KG1 (cell line): ENCODE measurements at regions not wholly inside any gene's neighbourhood (a gene's known extent, or its start where the extent isn't known, plus 50 kb on each side); places are given as distances from the start of the nearest gene placed in this dataset.

Experiments
- DNase-seq: peaks from one replicate; lab custom pipeline; 2025; lab: John Stamatoyannopoulos, UW

GRCh38 chr1:188343914-188344313 lies 1515.2 kb downstream of the PLA2G4A start:
- DNase-seq, result no peak

DNA sequence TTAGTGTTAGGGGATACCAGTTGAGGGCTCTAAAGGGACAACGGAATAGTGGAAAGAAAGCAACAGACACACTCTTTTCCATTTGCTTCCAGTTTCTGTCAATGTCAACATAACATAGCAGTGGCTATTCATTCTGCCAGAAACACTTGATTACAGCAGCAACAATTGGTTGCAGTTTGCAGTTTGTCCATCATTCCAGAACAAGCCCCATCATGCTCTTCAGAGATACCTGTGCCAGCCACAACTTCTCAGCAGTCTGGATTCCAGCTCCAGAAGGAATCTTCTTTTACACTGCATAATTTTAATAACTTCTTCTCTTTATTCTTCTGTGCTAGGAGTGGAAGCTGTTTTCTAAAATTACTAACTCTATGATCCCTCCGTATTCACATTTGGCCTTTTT lies 1521.4 kb downstream of the PLA2G4A start:
- no peak for DNase-seq

DNA sequence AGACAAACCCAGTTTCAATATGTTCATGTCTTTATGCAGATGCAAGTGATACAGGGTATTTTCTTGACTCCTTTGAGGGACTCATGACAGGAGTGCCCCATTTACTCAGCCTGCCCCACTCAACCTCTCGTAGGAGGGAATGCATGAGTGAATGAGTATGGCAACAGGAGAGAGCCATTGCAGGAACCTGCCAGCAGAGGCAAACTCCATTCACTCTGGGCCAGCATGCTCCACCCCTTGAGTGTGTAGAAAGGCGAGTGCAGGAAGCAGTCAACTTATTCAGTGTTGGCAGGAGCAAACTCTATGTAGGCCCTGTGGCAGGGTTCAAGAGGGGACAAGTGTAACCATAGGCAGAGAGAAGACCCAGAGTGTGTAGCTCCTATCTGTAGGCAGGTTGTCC lies 1526.3 kb downstream of the PLA2G4A start:
- no peak for DNase-seq

DNA sequence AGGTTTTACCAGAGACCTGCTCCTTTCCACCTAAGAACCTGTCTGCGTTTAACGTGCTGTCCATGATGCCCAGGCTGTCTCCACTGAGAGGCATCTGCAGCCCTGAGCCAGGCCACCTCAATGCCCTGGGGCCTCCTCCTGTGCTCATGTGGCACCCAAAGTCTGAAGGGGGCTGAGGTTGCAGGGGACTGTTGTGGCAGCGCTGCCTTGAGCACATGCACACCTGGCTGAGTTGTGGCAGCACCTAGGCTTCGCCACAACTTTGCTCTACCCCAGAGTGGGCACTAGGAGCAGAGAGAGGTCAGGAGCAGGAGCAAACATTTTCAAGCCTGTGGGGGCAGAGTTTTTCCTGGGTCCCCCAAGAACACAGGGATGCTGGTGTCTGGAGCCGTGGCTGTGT lies 1527.1 kb downstream of the PLA2G4A start:
- DNase-seq, result no peak

DNA sequence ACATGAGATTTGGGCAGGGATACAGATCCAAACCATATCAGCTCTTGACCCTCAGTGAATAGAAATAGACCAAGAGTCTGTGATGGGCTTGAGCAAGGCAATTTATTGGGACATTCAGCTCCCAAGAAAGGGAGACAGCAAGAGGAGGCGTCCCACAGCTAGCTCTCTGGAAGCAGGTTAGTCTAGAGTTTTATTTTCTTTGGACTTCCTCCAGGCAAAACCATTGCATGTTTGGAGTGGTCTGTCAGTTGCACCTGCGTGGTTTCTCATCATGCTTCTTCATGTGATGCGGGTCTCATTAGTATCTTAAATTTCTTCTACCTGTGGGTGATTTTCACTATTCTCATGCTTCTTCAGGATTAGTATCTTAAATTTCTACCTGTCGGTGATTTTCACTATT lies 1530.6 kb downstream of the PLA2G4A start:
- DNase-seq, result no peak

GRCh38 chr1:188363943-188364342 lies 1535.2 kb downstream of the PLA2G4A start:
- DNase-seq, result no peak

DNA sequence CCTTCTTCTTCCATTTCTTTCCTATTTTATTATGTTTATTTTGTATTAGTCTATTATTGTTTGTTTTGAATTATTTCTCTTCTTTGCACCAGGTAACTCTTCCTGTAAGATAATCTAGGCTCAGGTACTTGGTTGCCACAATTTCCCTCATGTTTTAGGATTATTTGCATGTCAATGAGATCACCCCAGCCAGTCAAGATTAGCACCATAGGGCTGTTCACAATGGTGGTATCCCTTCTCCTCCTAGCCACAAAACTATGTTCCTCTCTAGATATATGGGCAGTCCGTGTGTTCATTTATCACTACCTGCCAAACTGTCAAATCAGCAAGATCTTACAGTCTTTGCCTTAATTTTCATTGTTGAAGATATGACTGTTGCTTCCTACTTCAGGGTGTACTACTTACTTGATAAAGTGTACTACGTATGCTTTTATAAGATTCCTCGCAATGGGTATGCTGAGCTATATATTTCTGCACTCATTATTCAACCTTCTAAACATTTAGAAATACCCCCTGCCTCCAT lies 1536.2 kb downstream of the PLA2G4A start:
- no peak for DNase-seq

GRCh38 chr1:188365874-188366273 lies 1537.1 kb downstream of the PLA2G4A start:
- DNase-seq, result no peak

- DNase-seq, result no peak
Observed at GRCh38 chr1:188367661-188368060, 1538.9 kb downstream of the PLA2G4A start.

GRCh38 chr1:188371295-188371806 lies 1542.6 kb downstream of the PLA2G4A start:
- DNase-seq, result no peak

- no peak for DNase-seq
Observed at GRCh38 chr1:188372821-188373220, 1544.1 kb downstream of the PLA2G4A start.

DNA sequence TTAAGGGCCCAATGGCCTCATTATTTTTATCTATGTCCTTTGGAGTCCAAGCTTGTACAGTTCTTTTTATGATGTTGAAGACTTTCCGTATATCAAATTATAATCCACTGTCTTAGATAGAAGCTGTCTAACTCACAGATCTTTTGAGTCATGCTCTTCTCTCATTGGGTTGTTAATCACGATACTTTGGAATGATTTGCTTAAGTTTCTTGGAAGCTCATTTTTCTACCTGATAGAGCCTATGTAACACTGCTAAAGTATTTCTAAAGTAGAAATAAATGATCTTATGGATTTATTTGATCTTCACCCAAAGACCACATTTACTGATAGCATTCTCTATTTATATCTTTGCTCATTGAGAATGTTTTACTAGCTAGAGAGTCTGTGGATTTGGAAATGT lies 1554.1 kb downstream of the PLA2G4A start:
- DNase-seq, result no peak

DNA sequence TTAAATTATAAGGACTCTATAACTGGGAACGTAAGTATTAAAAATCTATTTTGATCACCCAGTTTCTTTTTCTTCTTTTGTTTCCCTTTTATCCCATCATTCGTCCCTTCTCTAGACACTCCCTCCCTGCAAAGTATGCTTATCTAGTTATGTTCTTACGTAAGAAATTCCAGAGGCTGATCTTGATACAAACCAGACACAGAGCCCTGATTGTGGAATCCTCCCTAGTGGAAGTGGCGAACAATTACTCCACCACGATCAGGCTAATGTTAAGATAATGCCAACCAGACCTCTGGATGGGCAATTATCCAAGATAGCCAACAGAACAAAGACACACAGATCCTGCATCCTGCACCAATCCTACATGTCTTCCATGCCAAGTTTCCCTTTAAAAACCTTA lies 1557.4 kb downstream of the PLA2G4A start:
- no peak for DNase-seq

DNA sequence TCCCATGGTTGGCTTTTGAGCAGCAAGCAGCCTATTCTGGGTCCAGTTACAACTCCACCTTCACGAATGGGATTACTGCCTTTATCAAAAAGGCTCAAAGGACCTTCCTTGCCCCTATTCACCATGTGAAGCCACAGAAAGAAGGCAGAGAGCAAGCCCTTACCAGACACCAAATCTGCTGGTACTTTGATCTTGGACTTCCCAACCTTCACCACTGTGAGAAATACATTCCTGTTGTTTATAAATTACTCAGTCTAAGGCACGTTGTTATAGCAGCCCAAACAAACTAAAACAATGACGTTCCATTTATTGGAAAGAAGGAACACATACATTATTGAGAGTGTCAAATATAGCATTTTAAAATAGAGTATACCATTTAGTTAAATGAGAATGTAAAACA lies 1557.9 kb downstream of the PLA2G4A start:
- no peak for DNase-seq

GRCh38 chr1:188394677-188395076 lies 1565.9 kb downstream of the PLA2G4A start:
- DNase-seq, result no peak

DNA sequence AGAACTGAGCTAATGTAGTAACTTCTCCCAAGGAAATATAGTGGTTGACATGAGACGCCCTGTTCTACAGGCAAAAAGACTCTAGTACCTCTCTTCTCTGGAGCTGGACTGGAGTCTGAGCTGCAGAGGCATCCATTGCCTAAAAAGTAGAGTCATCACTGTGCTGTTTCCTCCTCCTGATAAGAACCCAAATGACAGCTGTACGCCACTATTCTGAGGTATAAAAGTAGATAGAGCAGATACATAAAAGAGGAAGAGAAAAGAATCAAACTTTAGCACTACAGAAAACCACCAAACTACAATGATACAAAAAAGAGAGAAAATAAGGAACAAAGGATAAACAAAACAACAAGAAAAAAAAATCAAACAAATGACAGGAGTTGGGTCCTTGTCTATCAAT lies 1568.8 kb downstream of the PLA2G4A start:
- DNase-seq, result no peak

DNA sequence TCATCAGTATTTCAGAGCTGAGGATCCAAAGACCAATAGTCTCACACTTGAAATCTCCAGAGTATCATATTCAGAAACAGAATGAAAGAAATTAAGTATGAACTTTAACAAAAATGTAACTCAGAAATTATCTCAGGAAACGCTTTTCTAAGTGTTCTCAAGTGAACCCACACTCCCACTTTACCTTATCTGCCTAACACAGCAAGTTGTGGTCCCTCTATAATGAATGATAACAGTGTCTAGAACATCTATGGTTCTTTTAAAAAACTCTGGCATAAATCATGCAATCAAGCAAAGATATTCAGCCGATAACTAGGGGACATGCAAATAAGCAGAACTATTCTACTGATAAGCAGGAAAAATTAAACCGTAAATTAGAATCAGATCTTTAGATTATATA lies 1574.2 kb downstream of the PLA2G4A start:
- DNase-seq, result no peak

DNA sequence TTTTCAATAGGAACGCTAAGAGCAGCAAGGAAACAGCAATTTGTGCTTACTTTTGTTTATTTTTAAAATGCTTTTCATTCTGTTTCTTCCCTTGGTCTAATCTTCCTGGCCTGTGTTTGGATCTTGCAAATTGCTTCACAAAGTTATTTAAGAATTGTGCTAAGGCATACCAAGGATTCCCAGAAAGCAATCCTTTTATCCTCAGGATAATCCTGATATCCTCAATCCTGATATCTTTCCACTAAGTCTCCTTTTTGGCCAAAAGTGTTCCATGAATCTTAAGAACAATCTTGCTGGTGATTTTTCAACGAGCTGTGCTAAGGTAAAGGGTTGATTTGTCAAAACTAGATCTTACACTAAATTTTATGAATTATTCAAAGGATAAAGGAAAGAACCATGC lies 1577.9 kb downstream of the PLA2G4A start:
- no peak for DNase-seq

GRCh38 chr1:188420177-188420576 lies 1591.4 kb downstream of the PLA2G4A start:
- DNase-seq, result no peak

GRCh38 chr1:188423073-188423472 lies 1594.3 kb downstream of the PLA2G4A start:
- DNase-seq, result no peak

DNA sequence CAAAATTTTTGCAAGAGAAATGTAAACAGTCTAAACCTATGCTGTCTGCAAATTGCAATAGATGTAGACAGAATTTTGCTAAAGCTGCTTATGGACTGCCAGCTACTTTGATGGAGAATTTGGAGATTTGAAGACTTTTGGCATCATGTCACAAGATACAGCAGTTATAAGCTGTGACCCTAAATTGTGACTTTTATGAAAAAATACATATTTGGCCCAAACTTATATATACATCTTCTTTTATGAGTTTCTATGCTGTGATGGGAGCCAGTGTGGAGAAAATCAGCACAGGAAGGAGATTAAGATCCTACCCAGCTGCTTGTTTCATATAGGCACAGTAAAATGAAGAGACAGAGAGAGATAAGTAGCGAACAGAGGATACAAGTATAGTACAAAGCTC lies 1595.4 kb downstream of the PLA2G4A start:
- no peak for DNase-seq

DNA sequence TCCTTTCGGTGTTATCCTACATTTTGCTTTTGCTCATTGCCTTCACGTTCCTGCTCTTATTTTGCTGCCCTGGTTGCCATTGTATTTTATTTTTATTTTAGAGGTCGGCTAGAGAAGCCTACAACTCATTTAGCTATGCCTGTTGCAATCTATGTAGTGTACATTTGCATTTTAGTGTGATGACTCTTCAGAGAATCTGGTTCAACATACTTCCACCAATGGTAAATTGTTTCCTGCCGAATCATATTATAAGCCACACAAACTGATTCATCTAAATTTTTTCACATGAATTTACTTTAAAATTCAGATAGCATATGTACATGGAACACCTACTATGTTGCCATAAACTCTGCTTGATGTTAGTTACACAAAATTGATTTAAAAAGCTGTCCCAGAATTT lies 1596.9 kb downstream of the PLA2G4A start:
- no peak for DNase-seq

DNA sequence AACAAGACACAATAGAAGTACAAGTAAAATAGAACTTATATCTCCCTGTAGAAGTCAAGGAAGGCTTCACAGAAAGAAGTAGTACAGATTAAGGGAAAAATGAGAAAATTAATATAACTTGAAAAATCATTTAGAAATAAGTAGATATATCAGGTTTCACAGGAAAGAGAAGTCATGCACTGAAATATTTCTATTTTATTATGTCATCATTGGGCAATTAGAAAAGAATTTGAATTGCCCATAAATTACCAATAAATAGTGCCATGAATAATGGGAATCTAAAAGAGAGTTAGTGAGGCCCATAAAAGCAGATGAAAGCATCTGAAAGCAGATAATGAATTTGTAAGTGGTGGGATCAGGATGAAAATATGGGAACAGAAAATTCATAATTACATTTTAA lies 1597.8 kb downstream of the PLA2G4A start:
- no peak for DNase-seq

- no peak for DNase-seq
Observed at GRCh38 chr1:188427642-188428041, 1598.9 kb downstream of the PLA2G4A start.

- DNase-seq, result no peak
Observed at GRCh38 chr1:188429386-188429785, 1600.6 kb downstream of the PLA2G4A start.
